Femur (tissue), 1 donor: ENCODE measurements at regions not wholly inside any gene's neighbourhood (a gene's known extent, or its start where the extent isn't known, plus 50 kb on each side); places are given as distances from the start of the nearest gene placed in this dataset.
"Not testable (repeated sequence)": the region's sequence is repeated elsewhere in the genome, so short reads cannot be mapped to it uniquely, and the experiment has no call there.

Experiments used
- DNase-seq: peaks from one replicate; pipeline ENCODE4 v3.0.0-alpha.2; 2017

GRCh38 chr7:98728555-98728954 lies 111.5 kb downstream of the NPTX2 start:
- no peak for DNase-seq

- no peak for DNase-seq
These were observed 112.0 kb downstream of the NPTX2 start for GRCh38 chr7:98729121-98729520.

- DNase-seq = no peak
These were observed 113.2 kb downstream of the NPTX2 start for GRCh38 chr7:98730326-98730725.

GRCh38 chr7:98731651-98732050 lies 114.6 kb downstream of the NPTX2 start:
- DNase-seq = no peak

- DNase-seq = no peak
These were observed 116.0 kb downstream of the NPTX2 start for GRCh38 chr7:98733036-98733435.

- no peak for DNase-seq
These were observed 118.7 kb downstream of the NPTX2 start for GRCh38 chr7:98735801-98736200.

GRCh38 chr7:98736461-98736860 lies 119.4 kb downstream of the NPTX2 start:
- not testable (repeated sequence) for DNase-seq

- DNase-seq = no peak
These were observed 120.1 kb downstream of the NPTX2 start for GRCh38 chr7:98737176-98737575.

- DNase-seq = no peak
These were observed 123.6 kb downstream of the NPTX2 start for GRCh38 chr7:98740643-98741042.

- DNase-seq = peak; percentile 54
These were observed 124.0 kb downstream of the TMEM130 start for GRCh38 chr7:98745722-98746318.

- no peak for DNase-seq
These were observed 121.7 kb downstream of the TMEM130 start for GRCh38 chr7:98748090-98748489.

- DNase-seq = no peak
These were observed 116.6 kb downstream of the TMEM130 start for GRCh38 chr7:98753176-98753575.

GRCh38 chr7:98753989-98754479 lies 115.8 kb downstream of the TMEM130 start:
- no peak for DNase-seq

GRCh38 chr7:98755138-98755898 lies 114.5 kb downstream of the TMEM130 start:
- DNase-seq = no peak

- no peak for DNase-seq
These were observed 111.7 kb downstream of the TMEM130 start for GRCh38 chr7:98758157-98758556.

GRCh38 chr7:98760201-98760651 lies 109.6 kb downstream of the TMEM130 start:
- no peak for DNase-seq

- DNase-seq = no peak
These were observed 108.6 kb downstream of the TMEM130 start for GRCh38 chr7:98761225-98761624.

GRCh38 chr7:98762620-98763019 lies 107.2 kb downstream of the TMEM130 start:
- DNase-seq = no peak

- DNase-seq = no peak
These were observed 106.4 kb downstream of the TMEM130 start for GRCh38 chr7:98763441-98763840.

GRCh38 chr7:98764946-98765345 lies 104.9 kb downstream of the TMEM130 start:
- DNase-seq = no peak

GRCh38 chr7:98770085-98770484 lies 99.7 kb downstream of the TMEM130 start:
- not testable (repeated sequence) for DNase-seq

- peak; percentile 74 for DNase-seq
These were observed 98.3 kb downstream of the TMEM130 start for GRCh38 chr7:98771519-98771918.

GRCh38 chr7:98771941-98772603 lies 97.7 kb downstream of the TMEM130 start:
- DNase-seq = no peak

GRCh38 chr7:98774884-98775283 lies 94.9 kb downstream of the TMEM130 start:
- DNase-seq = no peak
